H1 (cell line): ENCODE measurements at regions not wholly inside any gene's neighbourhood (a gene's known extent, or its start where the extent isn't known, plus 50 kb on each side); places are given as distances from the start of the nearest gene placed in this dataset.

Experiments used
- BACH1 ChIP-seq: IDR thresholded peaks from 2 replicates; pipeline ENCODE4 v1.6.1; 2012; ENCODE audit warnings: low read length, improper control_type of control experiment
- EP300 ChIP-seq, 2 experiments: IDR thresholded peaks; 1 replicate in 1 of 2; 2 replicates in 1 of 2; pipeline ENCODE4 v1.6.1; 2011 to 2012; ENCODE audit warnings: low read depth in 2 of 2, low read length in 2 of 2, mild to moderate bottlenecking in 2 of 2, borderline replicate concordance in 1 of 2, inconsistent platforms in 1 of 2, moderate library complexity in 1 of 2
- KDM1A ChIP-seq: fragments of 200-600, 300-600 bp; sonication (generic); IDR thresholded peaks from 2 replicates; pipeline ENCODE4 v1.7.1; 2016; ENCODE audit warnings: mild to moderate bottlenecking, low read length, borderline replicate concordance
- KDM4A ChIP-seq: IDR thresholded peaks from one replicate; pipeline ENCODE4 v1.7.1; 2012; ENCODE audit warnings: low read depth, mild to moderate bottlenecking, moderate library complexity, low read length, inconsistent platforms; ENCODE audit not compliant: severe bottlenecking
- RBBP5 ChIP-seq: IDR thresholded peaks from 2 replicates; pipeline ENCODE4 v1.7.1; 2012; ENCODE audit warnings: low read depth, mild to moderate bottlenecking, inconsistent platforms, low read length, moderate library complexity, borderline replicate concordance
- TF ChIP-seq, protein P1 (sequence below): IDR thresholded peaks from 2 replicates; pipeline ENCODE4 v1.6.1; 2012; ENCODE audit warnings: inconsistent platforms
- TF ChIP-seq, protein P2 (sequence below): fragments of 300-600 bp; sonication (generic); IDR thresholded peaks from 2 replicates; pipeline ENCODE4 v1.7.1; 2012; ENCODE audit warnings: low read length, moderate library complexity, mild to moderate bottlenecking, inconsistent platforms; ENCODE audit not compliant: insufficient replicate concordance

DNA sequence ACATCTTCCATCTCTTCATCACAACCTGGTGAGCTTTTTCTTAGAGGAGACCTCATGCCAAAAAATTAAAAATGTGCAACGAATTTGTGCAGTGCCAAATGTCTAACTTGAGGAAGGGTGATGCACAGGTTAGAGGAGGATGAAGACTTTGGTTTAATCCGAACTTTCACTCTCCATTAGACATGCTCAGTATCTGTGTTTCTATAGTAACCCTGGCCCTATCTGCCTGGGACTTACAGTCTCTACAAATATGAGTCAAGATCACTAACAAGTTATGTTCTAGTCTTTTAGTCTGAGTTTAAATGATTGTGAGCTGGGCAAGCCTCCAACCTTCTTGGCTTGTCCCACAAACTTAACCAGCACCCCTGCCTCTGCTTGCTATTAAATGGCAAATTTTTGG lies 377.0 kb downstream of the BMP2 start (continued):
- TF ChIP-seq, protein P1, sequence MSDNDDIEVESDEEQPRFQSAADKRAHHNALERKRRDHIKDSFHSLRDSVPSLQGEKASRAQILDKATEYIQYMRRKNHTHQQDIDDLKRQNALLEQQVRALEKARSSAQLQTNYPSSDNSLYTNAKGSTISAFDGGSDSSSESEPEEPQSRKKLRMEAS, result no peak
- no peak for TF ChIP-seq EP300 (IDR thresholded peaks at IDR 0.05; ENCODE audit: borderline replicate concordance in 1 of 2, low read depth in 2 of 2, low read length in 2 of 2)
- no peak for TF ChIP-seq RBBP5
- no peak for TF ChIP-seq BACH1
- TF ChIP-seq KDM4A, result no peak
- TF ChIP-seq, protein P2, sequence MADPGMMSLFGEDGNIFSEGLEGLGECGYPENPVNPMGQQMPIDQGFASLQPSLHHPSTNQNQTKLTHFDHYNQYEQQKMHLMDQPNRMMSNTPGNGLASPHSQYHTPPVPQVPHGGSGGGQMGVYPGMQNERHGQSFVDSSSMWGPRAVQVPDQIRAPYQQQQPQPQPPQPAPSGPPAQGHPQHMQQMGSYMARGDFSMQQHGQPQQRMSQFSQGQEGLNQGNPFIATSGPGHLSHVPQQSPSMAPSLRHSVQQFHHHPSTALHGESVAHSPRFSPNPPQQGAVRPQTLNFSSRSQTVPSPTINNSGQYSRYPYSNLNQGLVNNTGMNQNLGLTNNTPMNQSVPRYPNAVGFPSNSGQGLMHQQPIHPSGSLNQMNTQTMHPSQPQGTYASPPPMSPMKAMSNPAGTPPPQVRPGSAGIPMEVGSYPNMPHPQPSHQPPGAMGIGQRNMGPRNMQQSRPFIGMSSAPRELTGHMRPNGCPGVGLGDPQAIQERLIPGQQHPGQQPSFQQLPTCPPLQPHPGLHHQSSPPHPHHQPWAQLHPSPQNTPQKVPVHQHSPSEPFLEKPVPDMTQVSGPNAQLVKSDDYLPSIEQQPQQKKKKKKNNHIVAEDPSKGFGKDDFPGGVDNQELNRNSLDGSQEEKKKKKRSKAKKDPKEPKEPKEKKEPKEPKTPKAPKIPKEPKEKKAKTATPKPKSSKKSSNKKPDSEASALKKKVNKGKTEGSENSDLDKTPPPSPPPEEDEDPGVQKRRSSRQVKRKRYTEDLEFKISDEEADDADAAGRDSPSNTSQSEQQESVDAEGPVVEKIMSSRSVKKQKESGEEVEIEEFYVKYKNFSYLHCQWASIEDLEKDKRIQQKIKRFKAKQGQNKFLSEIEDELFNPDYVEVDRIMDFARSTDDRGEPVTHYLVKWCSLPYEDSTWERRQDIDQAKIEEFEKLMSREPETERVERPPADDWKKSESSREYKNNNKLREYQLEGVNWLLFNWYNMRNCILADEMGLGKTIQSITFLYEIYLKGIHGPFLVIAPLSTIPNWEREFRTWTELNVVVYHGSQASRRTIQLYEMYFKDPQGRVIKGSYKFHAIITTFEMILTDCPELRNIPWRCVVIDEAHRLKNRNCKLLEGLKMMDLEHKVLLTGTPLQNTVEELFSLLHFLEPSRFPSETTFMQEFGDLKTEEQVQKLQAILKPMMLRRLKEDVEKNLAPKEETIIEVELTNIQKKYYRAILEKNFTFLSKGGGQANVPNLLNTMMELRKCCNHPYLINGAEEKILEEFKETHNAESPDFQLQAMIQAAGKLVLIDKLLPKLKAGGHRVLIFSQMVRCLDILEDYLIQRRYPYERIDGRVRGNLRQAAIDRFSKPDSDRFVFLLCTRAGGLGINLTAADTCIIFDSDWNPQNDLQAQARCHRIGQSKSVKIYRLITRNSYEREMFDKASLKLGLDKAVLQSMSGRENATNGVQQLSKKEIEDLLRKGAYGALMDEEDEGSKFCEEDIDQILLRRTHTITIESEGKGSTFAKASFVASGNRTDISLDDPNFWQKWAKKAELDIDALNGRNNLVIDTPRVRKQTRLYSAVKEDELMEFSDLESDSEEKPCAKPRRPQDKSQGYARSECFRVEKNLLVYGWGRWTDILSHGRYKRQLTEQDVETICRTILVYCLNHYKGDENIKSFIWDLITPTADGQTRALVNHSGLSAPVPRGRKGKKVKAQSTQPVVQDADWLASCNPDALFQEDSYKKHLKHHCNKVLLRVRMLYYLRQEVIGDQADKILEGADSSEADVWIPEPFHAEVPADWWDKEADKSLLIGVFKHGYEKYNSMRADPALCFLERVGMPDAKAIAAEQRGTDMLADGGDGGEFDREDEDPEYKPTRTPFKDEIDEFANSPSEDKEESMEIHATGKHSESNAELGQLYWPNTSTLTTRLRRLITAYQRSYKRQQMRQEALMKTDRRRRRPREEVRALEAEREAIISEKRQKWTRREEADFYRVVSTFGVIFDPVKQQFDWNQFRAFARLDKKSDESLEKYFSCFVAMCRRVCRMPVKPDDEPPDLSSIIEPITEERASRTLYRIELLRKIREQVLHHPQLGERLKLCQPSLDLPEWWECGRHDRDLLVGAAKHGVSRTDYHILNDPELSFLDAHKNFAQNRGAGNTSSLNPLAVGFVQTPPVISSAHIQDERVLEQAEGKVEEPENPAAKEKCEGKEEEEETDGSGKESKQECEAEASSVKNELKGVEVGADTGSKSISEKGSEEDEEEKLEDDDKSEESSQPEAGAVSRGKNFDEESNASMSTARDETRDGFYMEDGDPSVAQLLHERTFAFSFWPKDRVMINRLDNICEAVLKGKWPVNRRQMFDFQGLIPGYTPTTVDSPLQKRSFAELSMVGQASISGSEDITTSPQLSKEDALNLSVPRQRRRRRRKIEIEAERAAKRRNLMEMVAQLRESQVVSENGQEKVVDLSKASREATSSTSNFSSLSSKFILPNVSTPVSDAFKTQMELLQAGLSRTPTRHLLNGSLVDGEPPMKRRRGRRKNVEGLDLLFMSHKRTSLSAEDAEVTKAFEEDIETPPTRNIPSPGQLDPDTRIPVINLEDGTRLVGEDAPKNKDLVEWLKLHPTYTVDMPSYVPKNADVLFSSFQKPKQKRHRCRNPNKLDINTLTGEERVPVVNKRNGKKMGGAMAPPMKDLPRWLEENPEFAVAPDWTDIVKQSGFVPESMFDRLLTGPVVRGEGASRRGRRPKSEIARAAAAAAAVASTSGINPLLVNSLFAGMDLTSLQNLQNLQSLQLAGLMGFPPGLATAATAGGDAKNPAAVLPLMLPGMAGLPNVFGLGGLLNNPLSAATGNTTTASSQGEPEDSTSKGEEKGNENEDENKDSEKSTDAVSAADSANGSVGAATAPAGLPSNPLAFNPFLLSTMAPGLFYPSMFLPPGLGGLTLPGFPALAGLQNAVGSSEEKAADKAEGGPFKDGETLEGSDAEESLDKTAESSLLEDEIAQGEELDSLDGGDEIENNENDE, result no peak
- no peak for TF ChIP-seq KDM1A
